ENCODE measurements at regions not wholly inside any gene's neighbourhood (a gene's known extent, or its start where the extent isn't known, plus 50 kb on each side); places are given as distances from the start of the nearest gene placed in this dataset.

DNA sequence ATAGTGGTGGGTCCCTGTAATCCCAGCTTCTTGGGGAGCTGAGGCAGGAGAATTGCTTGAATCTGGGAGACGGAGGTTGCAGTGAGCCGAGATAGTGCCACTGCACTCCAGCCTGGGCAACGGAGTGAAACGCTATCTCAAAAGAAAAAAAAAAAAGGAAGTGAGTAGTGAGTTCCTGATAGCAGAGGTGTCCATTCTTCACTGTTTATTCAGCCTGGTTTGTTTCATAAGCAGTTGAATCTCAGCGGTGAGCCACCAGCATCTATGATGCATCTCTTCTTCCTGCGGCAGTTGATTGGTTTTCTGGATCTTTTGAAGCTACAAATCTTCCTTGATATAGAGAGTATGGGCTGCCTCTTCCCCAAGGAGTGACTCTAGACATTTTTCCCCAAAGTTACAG is 316.1 kb upstream of the MTPN start:
- no peak overlapping the region for H3K4ac ChIP-seq (ENCODE audit: low read depth, low read length)
- H3K56ac ChIP-seq (ENCODE audit: low read length): no peak overlapping the region
- no peak overlapping the region for H4K5ac ChIP-seq (ENCODE audit: low read length)
- no peak for DNase-seq
- H3K79me2 ChIP-seq (ENCODE audit: control insufficient read depth, insufficient read depth, low read length): no peaks in the 10 kb centered on the region
- no peak overlapping the region for H2AK5ac ChIP-seq (ENCODE audit: low read length)
- H3K18ac ChIP-seq (ENCODE audit: low read length): no peak overlapping the region
- H3K23ac ChIP-seq (ENCODE audit: low read length): no peak overlapping the region
- H2BK120ac ChIP-seq (ENCODE audit: low read depth, low read length): no peak overlapping the region
- no peak overlapping the region for H4K8ac ChIP-seq (ENCODE audit: low read depth, low read length)
- no peaks in the 10 kb centered on the region for H3K79me1 ChIP-seq (ENCODE audit: low read length)
- no peak overlapping the region for H2BK5ac ChIP-seq (ENCODE audit: low read length)
- no peak overlapping the region for H3K4me3 ChIP-seq (ENCODE audit: low read length)
- H3K4me1 ChIP-seq (ENCODE audit: control insufficient read depth, low read depth, low read length): no peaks in the 10 kb centered on the region
- WGBS (ENCODE audit: extremely low coverage, insufficient coverage, low lambda C conversion rate): no CpG with 5 or more reads among the region's 6 CpGs
- H3K27ac ChIP-seq (ENCODE audit: low read depth, low read length): no peak overlapping the region
- no peaks in the 10 kb centered on the region for H3K36me3 ChIP-seq (ENCODE audit: control insufficient read depth, insufficient read depth, low read length)
- H3K4me2 ChIP-seq (ENCODE audit: low read length): no peak overlapping the region
- H3K9ac ChIP-seq (ENCODE audit: low read length): no peak overlapping the region
- no peak overlapping the region for H2BK15ac ChIP-seq (replicated peaks; ENCODE audit: low read depth)
- no peaks in the 10 kb centered on the region for H3K27me3 ChIP-seq (ENCODE audit: insufficient read depth, low read length, poor library complexity)

DNA sequence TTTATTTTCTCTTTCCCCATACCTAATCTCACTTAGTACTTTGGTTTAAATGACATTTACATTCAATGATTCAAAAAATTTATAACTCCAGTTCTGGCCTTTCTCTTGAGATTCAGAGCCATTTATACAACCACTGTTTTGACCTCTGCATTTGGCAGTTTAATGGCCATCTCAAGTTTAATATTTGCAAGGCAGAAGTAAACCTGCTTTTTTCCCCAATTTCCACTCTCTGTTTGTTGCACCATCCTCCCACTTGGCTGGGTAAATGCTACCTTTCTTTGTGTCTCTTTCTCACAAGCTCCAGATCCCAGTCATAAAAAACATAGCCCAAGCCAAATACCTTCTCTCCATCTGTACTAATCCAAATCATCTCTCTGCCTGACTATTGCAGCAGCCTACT is 315.2 kb upstream of the MTPN start:
- Histone ChIP-seq H3K79me2 (ENCODE audit: control insufficient read depth, insufficient read depth, low read length) (no peaks in the 10 kb centered on the region), H4K5ac (ENCODE audit: low read length) (no peak overlapping the region), H2BK120ac (ENCODE audit: low read depth, low read length) (no peak overlapping the region), H3K56ac (ENCODE audit: low read length) (no peak overlapping the region), H2BK5ac (ENCODE audit: low read length) (no peak overlapping the region), H3K4me2 (ENCODE audit: low read length) (no peak overlapping the region), H3K79me1 (ENCODE audit: low read length) (no peaks in the 10 kb centered on the region), H2AK5ac (ENCODE audit: low read length) (no peak overlapping the region), H3K4ac (ENCODE audit: low read depth, low read length) (no peak overlapping the region), H3K27ac (ENCODE audit: low read depth, low read length) (no peak overlapping the region), H3K9ac (ENCODE audit: low read length) (no peak overlapping the region), H3K18ac (ENCODE audit: low read length) (no peak overlapping the region), H3K4me1 (ENCODE audit: control insufficient read depth, low read depth, low read length) (no peaks in the 10 kb centered on the region), H2BK15ac (replicated peaks; ENCODE audit: low read depth) (no peak overlapping the region), H4K8ac (ENCODE audit: low read depth, low read length) (no peak overlapping the region), H3K27me3 (ENCODE audit: insufficient read depth, low read length, poor library complexity) (no peaks in the 10 kb centered on the region), H3K23ac (ENCODE audit: low read length) (no peak overlapping the region), H3K36me3 (ENCODE audit: control insufficient read depth, insufficient read depth, low read length) (no peaks in the 10 kb centered on the region), H3K4me3 (ENCODE audit: low read length) (no peak overlapping the region)
- DNase-seq: no peak

DNA sequence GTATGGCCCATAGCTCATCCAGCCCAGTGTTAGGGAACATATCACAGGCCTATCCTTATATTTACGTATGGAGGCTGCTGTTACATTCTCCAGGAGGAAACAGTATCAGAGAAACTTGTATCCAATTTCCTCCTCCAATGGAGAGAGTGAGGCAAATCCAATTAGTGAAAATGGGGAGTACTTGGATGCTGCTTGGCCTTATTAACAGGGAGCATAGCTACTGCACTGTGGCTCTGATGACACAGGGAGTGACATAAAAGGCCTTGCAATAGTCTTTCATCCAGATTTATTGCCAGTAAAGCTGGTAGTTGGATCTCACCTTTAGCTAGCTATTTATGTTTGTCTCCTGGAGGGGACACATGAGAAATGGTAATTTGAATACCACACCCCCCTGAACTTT is 313.2 kb upstream of the MTPN start:
- no peak overlapping the region for H2AK5ac ChIP-seq (ENCODE audit: low read length)
- no peaks in the 10 kb centered on the region for H3K4me1 ChIP-seq (ENCODE audit: control insufficient read depth, low read depth, low read length)
- H2BK120ac ChIP-seq (ENCODE audit: low read depth, low read length): no peak overlapping the region
- no CpG with 5 or more reads among the region's 1 CpG for WGBS (ENCODE audit: extremely low coverage, insufficient coverage, low lambda C conversion rate)
- H4K8ac ChIP-seq (ENCODE audit: low read depth, low read length): no peak overlapping the region
- no peak overlapping the region for H3K27ac ChIP-seq (ENCODE audit: low read depth, low read length)
- H3K9ac ChIP-seq (ENCODE audit: low read length): no peak overlapping the region
- H3K4me2 ChIP-seq (ENCODE audit: low read length): no peak overlapping the region
- no peak overlapping the region for H4K5ac ChIP-seq (ENCODE audit: low read length)
- no peak overlapping the region for H3K56ac ChIP-seq (ENCODE audit: low read length)
- H2BK15ac ChIP-seq (replicated peaks; ENCODE audit: low read depth): no peak overlapping the region
- no peaks in the 10 kb centered on the region for H3K79me2 ChIP-seq (ENCODE audit: control insufficient read depth, insufficient read depth, low read length)
- no peaks in the 10 kb centered on the region for H3K27me3 ChIP-seq (ENCODE audit: insufficient read depth, low read length, poor library complexity)
- no peak overlapping the region for H3K4ac ChIP-seq (ENCODE audit: low read depth, low read length)
- H3K79me1 ChIP-seq (ENCODE audit: low read length): no peaks in the 10 kb centered on the region
- H3K36me3 ChIP-seq (ENCODE audit: control insufficient read depth, insufficient read depth, low read length): no peaks in the 10 kb centered on the region
- no peak overlapping the region for H2BK5ac ChIP-seq (ENCODE audit: low read length)
- DNase-seq: no peak
- H3K23ac ChIP-seq (ENCODE audit: low read length): no peak overlapping the region
- H3K18ac ChIP-seq (ENCODE audit: low read length): no peak overlapping the region
- H3K4me3 ChIP-seq (ENCODE audit: low read length): no peak overlapping the region

DNA sequence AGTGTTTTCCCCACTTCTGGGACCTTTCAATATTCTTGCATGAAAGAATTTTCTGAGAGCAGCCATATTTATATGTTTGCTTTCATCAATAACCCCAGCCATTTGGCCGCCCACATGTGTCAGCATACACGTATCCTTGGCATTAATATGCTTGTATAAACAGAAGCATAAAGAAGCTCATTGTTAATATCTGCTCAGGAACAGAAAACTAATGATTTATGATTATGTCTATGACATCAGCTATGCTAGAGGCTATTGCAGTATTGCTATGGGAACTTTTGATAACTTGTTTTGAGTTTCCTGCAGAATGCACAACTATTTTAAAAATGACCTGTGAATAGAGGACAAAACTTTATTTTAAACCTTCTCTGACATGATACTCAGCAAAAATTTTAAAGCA is 300.9 kb upstream of the MTPN start:
- H3K23ac ChIP-seq (ENCODE audit: low read length): no peak overlapping the region
- no peak overlapping the region for H3K4ac ChIP-seq (ENCODE audit: low read depth, low read length)
- H3K79me2 ChIP-seq (ENCODE audit: control insufficient read depth, insufficient read depth, low read length): no peaks in the 10 kb centered on the region
- no peak overlapping the region for H3K4me2 ChIP-seq (ENCODE audit: low read length)
- no peak overlapping the region for H3K18ac ChIP-seq (ENCODE audit: low read length)
- no peak overlapping the region for H3K27ac ChIP-seq (ENCODE audit: low read depth, low read length)
- no peak overlapping the region for H3K56ac ChIP-seq (ENCODE audit: low read length)
- H3K27me3 ChIP-seq (ENCODE audit: insufficient read depth, low read length, poor library complexity): no peaks in the 10 kb centered on the region
- H2BK5ac ChIP-seq (ENCODE audit: low read length): no peak overlapping the region
- WGBS (ENCODE audit: extremely low coverage, insufficient coverage, low lambda C conversion rate): no CpG with 5 or more reads among the region's 2 CpGs
- H3K9ac ChIP-seq (ENCODE audit: low read length): no peak overlapping the region
- H3K79me1 ChIP-seq (ENCODE audit: low read length): no peaks in the 10 kb centered on the region
- H4K8ac ChIP-seq (ENCODE audit: low read depth, low read length): no peak overlapping the region
- H3K4me3 ChIP-seq (ENCODE audit: low read length): no peak overlapping the region
- H3K36me3 ChIP-seq (ENCODE audit: control insufficient read depth, insufficient read depth, low read length): no peaks in the 10 kb centered on the region
- H2BK120ac ChIP-seq (ENCODE audit: low read depth, low read length): no peak overlapping the region
- no peak overlapping the region for H2BK15ac ChIP-seq (replicated peaks; ENCODE audit: low read depth)
- H3K4me1 ChIP-seq (ENCODE audit: control insufficient read depth, low read depth, low read length): no peaks in the 10 kb centered on the region
- H2AK5ac ChIP-seq (ENCODE audit: low read length): no peak overlapping the region
- DNase-seq: no peak
- H4K5ac ChIP-seq (ENCODE audit: low read length): no peak overlapping the region

DNA sequence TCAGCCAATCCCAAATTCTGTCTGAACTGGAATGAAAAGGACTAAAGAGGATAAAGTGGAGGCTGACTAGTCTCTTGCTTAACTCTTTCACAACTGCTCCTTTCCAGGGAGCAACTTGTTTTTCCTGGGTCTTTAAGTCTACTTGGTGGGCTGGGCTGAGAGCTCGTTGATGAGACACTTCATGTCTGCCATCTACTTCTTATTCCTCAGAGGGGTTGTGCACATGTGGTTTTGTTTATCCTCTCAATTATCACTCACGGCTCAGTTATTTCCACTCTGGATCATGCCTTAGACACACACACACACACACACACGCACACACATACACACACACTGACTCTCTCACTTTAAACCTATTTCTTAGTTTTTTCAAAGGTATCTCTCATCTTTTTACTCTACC is 298.6 kb upstream of the MTPN start:
- no peaks in the 10 kb centered on the region for H3K79me1 ChIP-seq (ENCODE audit: low read length)
- H4K8ac ChIP-seq (ENCODE audit: low read depth, low read length): no peak overlapping the region

DNA sequence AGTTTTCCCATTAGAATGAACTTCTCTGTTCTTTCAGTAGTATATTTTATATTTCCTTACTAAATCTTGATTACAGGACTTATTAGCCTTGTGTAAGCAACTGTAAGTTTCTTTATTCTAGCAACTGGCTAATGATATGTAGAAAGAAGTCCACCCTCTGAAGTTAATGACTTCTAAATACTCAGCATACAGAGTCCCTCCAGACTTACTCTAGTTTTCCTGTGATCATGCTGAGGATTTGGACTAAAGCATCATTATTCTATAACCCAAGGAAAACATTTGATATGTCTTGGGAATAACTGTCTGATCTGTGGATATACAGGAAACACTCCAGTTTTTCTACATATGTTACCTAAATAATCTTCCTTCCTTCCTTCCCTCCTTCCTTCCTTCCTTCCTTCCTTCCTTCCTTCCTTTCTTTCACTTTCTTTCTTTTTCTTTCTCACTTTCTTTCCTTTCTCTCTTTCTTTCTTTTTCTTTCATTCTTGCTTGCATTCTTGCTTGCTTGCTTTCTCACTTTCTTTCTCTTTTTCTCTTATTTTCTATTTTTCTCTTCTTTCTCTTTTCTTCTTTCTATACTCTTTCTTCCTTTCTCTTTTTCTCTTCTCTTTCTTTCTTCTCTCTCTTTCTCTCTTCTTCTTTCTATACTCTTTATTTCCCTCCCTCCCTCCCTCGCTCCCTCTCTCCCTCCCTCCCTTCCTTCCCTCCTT is 297.6 kb upstream of the MTPN start:
- DNase-seq: no peak
- Histone ChIP-seq H3K56ac (ENCODE audit: low read length) (no peak overlapping the region), H3K4me1 (ENCODE audit: control insufficient read depth, low read depth, low read length) (no peaks in the 10 kb centered on the region), H2BK5ac (ENCODE audit: low read length) (no peak overlapping the region), H3K4ac (ENCODE audit: low read depth, low read length) (no peak overlapping the region), H2AK5ac (ENCODE audit: low read length) (no peak overlapping the region), H3K36me3 (ENCODE audit: control insufficient read depth, insufficient read depth, low read length) (no peaks in the 10 kb centered on the region), H3K4me3 (ENCODE audit: low read length) (no peak overlapping the region), H4K5ac (ENCODE audit: low read length) (no peak overlapping the region), H4K8ac (ENCODE audit: low read depth, low read length) (no peak overlapping the region), H3K23ac (ENCODE audit: low read length) (no peak overlapping the region), H3K79me2 (ENCODE audit: control insufficient read depth, insufficient read depth, low read length) (no peaks in the 10 kb centered on the region), H3K79me1 (ENCODE audit: low read length) (no peaks in the 10 kb centered on the region), H3K27me3 (ENCODE audit: insufficient read depth, low read length, poor library complexity) (no peaks in the 10 kb centered on the region), H3K4me2 (ENCODE audit: low read length) (no peak overlapping the region), H2BK120ac (ENCODE audit: low read depth, low read length) (no peak overlapping the region), H3K27ac (ENCODE audit: low read depth, low read length) (no peak overlapping the region), H3K9ac (ENCODE audit: low read length) (no peak overlapping the region), H2BK15ac (replicated peaks; ENCODE audit: low read depth) (no peak overlapping the region), H3K18ac (ENCODE audit: low read length) (no peak overlapping the region)
- WGBS (ENCODE audit: extremely low coverage, insufficient coverage, low lambda C conversion rate): 89% methylated on average over 1 of the region's 1 CpG

More for the DNA sequence above, 298.6 kb upstream of the MTPN start:
- H3K27ac ChIP-seq (ENCODE audit: low read depth, low read length): no peak overlapping the region
- no peak overlapping the region for H3K18ac ChIP-seq (ENCODE audit: low read length)
- H3K56ac ChIP-seq (ENCODE audit: low read length): no peak overlapping the region
- no peaks in the 10 kb centered on the region for H3K27me3 ChIP-seq (ENCODE audit: insufficient read depth, low read length, poor library complexity)
- no peaks in the 10 kb centered on the region for H3K79me2 ChIP-seq (ENCODE audit: control insufficient read depth, insufficient read depth, low read length)
- no peak overlapping the region for H2AK5ac ChIP-seq (ENCODE audit: low read length)
- no peak overlapping the region for H3K23ac ChIP-seq (ENCODE audit: low read length)
- H3K36me3 ChIP-seq (ENCODE audit: control insufficient read depth, insufficient read depth, low read length): no peaks in the 10 kb centered on the region
- H2BK120ac ChIP-seq (ENCODE audit: low read depth, low read length): no peak overlapping the region
- no peaks in the 10 kb centered on the region for H3K4me1 ChIP-seq (ENCODE audit: control insufficient read depth, low read depth, low read length)
- DNase-seq: no peak
- H3K9ac ChIP-seq (ENCODE audit: low read length): no peak overlapping the region
- H2BK15ac ChIP-seq (replicated peaks; ENCODE audit: low read depth): no peak overlapping the region
- WGBS (ENCODE audit: extremely low coverage, insufficient coverage, low lambda C conversion rate): no CpG with 5 or more reads among the region's 3 CpGs
- H2BK5ac ChIP-seq (ENCODE audit: low read length): no peak overlapping the region
- no peak overlapping the region for H3K4me2 ChIP-seq (ENCODE audit: low read length)
- H3K4me3 ChIP-seq (ENCODE audit: low read length): no peak overlapping the region
- no peak overlapping the region for H4K5ac ChIP-seq (ENCODE audit: low read length)
- no peak overlapping the region for H3K4ac ChIP-seq (ENCODE audit: low read depth, low read length)
